Neuron (in vitro differentiated cells): ENCODE measurements at regions not wholly inside any gene's neighbourhood (a gene's known extent, or its start where the extent isn't known, plus 50 kb on each side); places are given as distances from the start of the nearest gene placed in this dataset.

Experiments
- H2AFZ ChIP-seq: one replicate; pipeline ENCODE4 v1.6.1; 2013; ENCODE audit warnings: low read depth, mild to moderate bottlenecking, inconsistent platforms, low read length, moderate library complexity
- H3K27me3 ChIP-seq: one replicate; pipeline ENCODE4 v1.6.1; 2013; ENCODE audit warnings: low read length; ENCODE audit not compliant: insufficient read depth
- H3K36me3 ChIP-seq: one replicate; pipeline ENCODE4 v1.6.1; 2013; ENCODE audit warnings: low read length; ENCODE audit not compliant: insufficient read depth
- H3K4me1 ChIP-seq: one replicate; pipeline ENCODE4 v1.6.1; 2013; ENCODE audit warnings: low read length; ENCODE audit not compliant: insufficient read depth
- H3K4me3 ChIP-seq: 2 replicates; pipeline ENCODE4 v1.5.1; 2013; ENCODE audit warnings: mild to moderate bottlenecking, low read length, moderate library complexity
- H3K9me3 ChIP-seq: one replicate; pipeline ENCODE4 v1.6.1; 2013; ENCODE audit warnings: low read length

- Histone ChIP-seq H3K27me3 (no peaks in the 10 kb centered on the region), H3K9me3 (no peaks in the 10 kb centered on the region), H3K36me3 (peaks cover 11% of the 10 kb centered on the region), H2AFZ (no peak overlapping the region), H3K4me1 (peaks cover 46% of the 10 kb centered on the region), H3K4me3 (no peak overlapping the region)
Measured at GRCh38 chr5:124671193-124671592, 75.2 kb downstream of the ZNF608 start.

- Histone ChIP-seq H3K4me3 (no peak overlapping the region), H2AFZ (no peak overlapping the region), H3K36me3 (peaks cover 13% of the 10 kb centered on the region), H3K9me3 (no peaks in the 10 kb centered on the region), H3K27me3 (no peaks in the 10 kb centered on the region), H3K4me1 (peaks cover 46% of the 10 kb centered on the region)
Measured at GRCh38 chr5:124670722-124671184, 75.7 kb downstream of the ZNF608 start.

- Histone ChIP-seq H2AFZ (no peak overlapping the region), H3K4me3 (no peak overlapping the region), H3K4me1 (peaks cover 47% of the 10 kb centered on the region), H3K36me3 (peaks cover 13% of the 10 kb centered on the region), H3K9me3 (no peaks in the 10 kb centered on the region), H3K27me3 (no peaks in the 10 kb centered on the region)
Measured at GRCh38 chr5:124669956-124670721, 76.3 kb downstream of the ZNF608 start.

GRCh38 chr5:124669300-124669648, 77.2 kb downstream of the ZNF608 start:
- peaks cover 13% of the 10 kb centered on the region for H3K36me3 ChIP-seq

GRCh38 chr5:124668353-124669299, 77.8 kb downstream of the ZNF608 start:
- H3K4me3 ChIP-seq, result no peak overlapping the region
- no peaks in the 10 kb centered on the region for H3K9me3 ChIP-seq
- peaks cover 60% of the 10 kb centered on the region for H3K4me1 ChIP-seq
- peaks cover 8% of the 10 kb centered on the region for H3K36me3 ChIP-seq
- no peak overlapping the region for H2AFZ ChIP-seq
- H3K27me3 ChIP-seq, result no peaks in the 10 kb centered on the region

More at GRCh38 chr5:124669300-124669648, 77.2 kb downstream of the ZNF608 start:
- Histone ChIP-seq H3K27me3 (no peaks in the 10 kb centered on the region), H2AFZ (no peak overlapping the region), H3K4me3 (no peak overlapping the region), H3K4me1 (peaks cover 54% of the 10 kb centered on the region), H3K9me3 (no peaks in the 10 kb centered on the region)

GRCh38 chr5:124665625-124666024, 80.8 kb downstream of the ZNF608 start:
- Histone ChIP-seq H3K36me3 (peaks cover 8% of the 10 kb centered on the region), H3K4me1 (peaks cover 78% of the 10 kb centered on the region), H3K9me3 (no peaks in the 10 kb centered on the region), H3K4me3 (no peak overlapping the region), H2AFZ (no peak overlapping the region), H3K27me3 (no peaks in the 10 kb centered on the region)

GRCh38 chr5:124665035-124665434, 81.4 kb downstream of the ZNF608 start:
- peaks cover 8% of the 10 kb centered on the region for H3K36me3 ChIP-seq
- H2AFZ ChIP-seq, result no peak overlapping the region
- H3K27me3 ChIP-seq, result no peaks in the 10 kb centered on the region
- no peak overlapping the region for H3K4me3 ChIP-seq
- peaks cover 78% of the 10 kb centered on the region for H3K4me1 ChIP-seq
- no peaks in the 10 kb centered on the region for H3K9me3 ChIP-seq

- Histone ChIP-seq H2AFZ (no peak overlapping the region), H3K4me1 (peaks cover 78% of the 10 kb centered on the region), H3K9me3 (no peaks in the 10 kb centered on the region), H3K27me3 (no peaks in the 10 kb centered on the region), H3K4me3 (no peak overlapping the region), H3K36me3 (peaks cover 8% of the 10 kb centered on the region)
Measured at GRCh38 chr5:124664287-124664686, 82.2 kb downstream of the ZNF608 start.

- H3K36me3 ChIP-seq, result peaks cover 8% of the 10 kb centered on the region
- no peak overlapping the region for H3K4me3 ChIP-seq
- no peaks in the 10 kb centered on the region for H3K9me3 ChIP-seq
- H3K27me3 ChIP-seq, result no peaks in the 10 kb centered on the region
- no peak overlapping the region for H2AFZ ChIP-seq
- H3K4me1 ChIP-seq, result peaks cover 85% of the 10 kb centered on the region
Measured at GRCh38 chr5:124663101-124663506, 83.3 kb downstream of the ZNF608 start.

GRCh38 chr5:124662181-124662781, 84.2 kb downstream of the ZNF608 start:
- H2AFZ ChIP-seq, result no peak overlapping the region
- H3K27me3 ChIP-seq, result no peaks in the 10 kb centered on the region
- peaks cover 4% of the 10 kb centered on the region for H3K36me3 ChIP-seq
- no peak overlapping the region for H3K4me3 ChIP-seq
- H3K9me3 ChIP-seq, result no peaks in the 10 kb centered on the region
- H3K4me1 ChIP-seq, result peaks cover 89% of the 10 kb centered on the region

- Histone ChIP-seq H3K27me3 (no peaks in the 10 kb centered on the region), H2AFZ (no peak overlapping the region), H3K9me3 (no peaks in the 10 kb centered on the region), H3K36me3 (peaks cover 4% of the 10 kb centered on the region), H3K4me1 (peaks cover 91% of the 10 kb centered on the region), H3K4me3 (peak overlapping the region; percentile 6)
Measured at GRCh38 chr5:124661317-124662141, 84.9 kb downstream of the ZNF608 start.
